ENCODE measurements at regions not wholly inside any gene's neighbourhood (a gene's known extent, or its start where the extent isn't known, plus 50 kb on each side); places are given as distances from the start of the nearest gene placed in this dataset.

- Histone ChIP-seq H3K27ac (ENCODE audit: low read depth, low read length) (no peak overlapping the region), H3K4me3 (ENCODE audit: low read depth in 1 of 2, low read length in 2 of 2) (no peak overlapping the region), H3K9ac (ENCODE audit: low read depth in 1 of 2, low read length in 2 of 2) (no peak overlapping the region), H3K36me3 (ENCODE audit: control insufficient read depth in 1 of 2, insufficient read depth in 2 of 2, low read length in 2 of 2) (no peaks in the 10 kb centered on the region), H3K4me1 (ENCODE audit: control insufficient read depth in 1 of 2, insufficient read depth in 2 of 2, low read length in 2 of 2) (no peaks in the 10 kb centered on the region), H3K27me3 (ENCODE audit: control insufficient read depth in 1 of 2, insufficient read depth in 2 of 2, low read length in 2 of 2) (no peaks in the 10 kb centered on the region), H3K9me3 (ENCODE audit: control insufficient read depth in 1 of 2, low read length in 2 of 2) (no peaks in the 10 kb centered on the region)
These were observed 69.6 kb upstream of the CREB1 start for GRCh38 chr2:207459990-207460757.

- Histone ChIP-seq H3K9me3 (ENCODE audit: control insufficient read depth in 1 of 2, low read length in 2 of 2) (no peaks in the 10 kb centered on the region), H3K4me3 (ENCODE audit: low read depth in 1 of 2, low read length in 2 of 2) (no peak overlapping the region), H3K4me1 (ENCODE audit: control insufficient read depth in 1 of 2, insufficient read depth in 2 of 2, low read length in 2 of 2) (no peaks in the 10 kb centered on the region), H3K27ac (ENCODE audit: low read depth, low read length) (no peak overlapping the region), H3K27me3 (ENCODE audit: control insufficient read depth in 1 of 2, insufficient read depth in 2 of 2, low read length in 2 of 2) (no peaks in the 10 kb centered on the region), H3K9ac (ENCODE audit: low read depth in 1 of 2, low read length in 2 of 2) (no peak overlapping the region), H3K36me3 (ENCODE audit: control insufficient read depth in 1 of 2, insufficient read depth in 2 of 2, low read length in 2 of 2) (no peaks in the 10 kb centered on the region)
These were observed 66.3 kb upstream of the CREB1 start for GRCh38 chr2:207463433-207463832.

GRCh38 chr2:207464007-207464406, 65.8 kb upstream of the CREB1 start:
- H3K27ac ChIP-seq (ENCODE audit: low read depth, low read length), result no peak overlapping the region
- H3K4me3 ChIP-seq (ENCODE audit: low read depth in 1 of 2, low read length in 2 of 2), result no peak overlapping the region
- no peaks in the 10 kb centered on the region for H3K4me1 ChIP-seq (ENCODE audit: control insufficient read depth in 1 of 2, insufficient read depth in 2 of 2, low read length in 2 of 2)
- H3K36me3 ChIP-seq (ENCODE audit: control insufficient read depth in 1 of 2, insufficient read depth in 2 of 2, low read length in 2 of 2), result no peaks in the 10 kb centered on the region
- H3K9me3 ChIP-seq (ENCODE audit: control insufficient read depth in 1 of 2, low read length in 2 of 2), result no peaks in the 10 kb centered on the region
- no peak overlapping the region for H3K9ac ChIP-seq (ENCODE audit: low read depth in 1 of 2, low read length in 2 of 2)
- H3K27me3 ChIP-seq (ENCODE audit: control insufficient read depth in 1 of 2, insufficient read depth in 2 of 2, low read length in 2 of 2), result no peaks in the 10 kb centered on the region

GRCh38 chr2:207465894-207466293, 63.9 kb upstream of the CREB1 start:
- H3K27me3 ChIP-seq (ENCODE audit: control insufficient read depth in 1 of 2, insufficient read depth in 2 of 2, low read length in 2 of 2), result no peaks in the 10 kb centered on the region
- no peaks in the 10 kb centered on the region for H3K4me1 ChIP-seq (ENCODE audit: control insufficient read depth in 1 of 2, insufficient read depth in 2 of 2, low read length in 2 of 2)
- H3K9me3 ChIP-seq (ENCODE audit: control insufficient read depth in 1 of 2, low read length in 2 of 2), result no peaks in the 10 kb centered on the region
- no peaks in the 10 kb centered on the region for H3K36me3 ChIP-seq (ENCODE audit: control insufficient read depth in 1 of 2, insufficient read depth in 2 of 2, low read length in 2 of 2)
- no peak overlapping the region for H3K4me3 ChIP-seq (ENCODE audit: low read depth in 1 of 2, low read length in 2 of 2)
- H3K27ac ChIP-seq (ENCODE audit: low read depth, low read length), result no peak overlapping the region
- no peak overlapping the region for H3K9ac ChIP-seq (ENCODE audit: low read depth in 1 of 2, low read length in 2 of 2)

GRCh38 chr2:207467716-207468347, 61.9 kb upstream of the CREB1 start:
- no peak overlapping the region for H3K4me3 ChIP-seq (ENCODE audit: low read depth in 1 of 2, low read length in 2 of 2)
- no peak overlapping the region for H3K9ac ChIP-seq (ENCODE audit: low read depth in 1 of 2, low read length in 2 of 2)
- no peak overlapping the region for H3K27ac ChIP-seq (ENCODE audit: low read depth, low read length)
- H3K27me3 ChIP-seq (ENCODE audit: control insufficient read depth in 1 of 2, insufficient read depth in 2 of 2, low read length in 2 of 2), result no peaks in the 10 kb centered on the region
- H3K4me1 ChIP-seq (ENCODE audit: control insufficient read depth in 1 of 2, insufficient read depth in 2 of 2, low read length in 2 of 2), result no peaks in the 10 kb centered on the region
- no peaks in the 10 kb centered on the region for H3K36me3 ChIP-seq (ENCODE audit: control insufficient read depth in 1 of 2, insufficient read depth in 2 of 2, low read length in 2 of 2)
- no peaks in the 10 kb centered on the region for H3K9me3 ChIP-seq (ENCODE audit: control insufficient read depth in 1 of 2, low read length in 2 of 2)

GRCh38 chr2:207468488-207468887, 61.3 kb upstream of the CREB1 start:
- H3K36me3 ChIP-seq (ENCODE audit: control insufficient read depth in 1 of 2, insufficient read depth in 2 of 2, low read length in 2 of 2), result no peaks in the 10 kb centered on the region
- no peak overlapping the region for H3K27ac ChIP-seq (ENCODE audit: low read depth, low read length)
- H3K9ac ChIP-seq (ENCODE audit: low read depth in 1 of 2, low read length in 2 of 2), result no peak overlapping the region
- no peaks in the 10 kb centered on the region for H3K9me3 ChIP-seq (ENCODE audit: control insufficient read depth in 1 of 2, low read length in 2 of 2)
- no peaks in the 10 kb centered on the region for H3K4me1 ChIP-seq (ENCODE audit: control insufficient read depth in 1 of 2, insufficient read depth in 2 of 2, low read length in 2 of 2)
- no peak overlapping the region for H3K4me3 ChIP-seq (ENCODE audit: low read depth in 1 of 2, low read length in 2 of 2)
- no peaks in the 10 kb centered on the region for H3K27me3 ChIP-seq (ENCODE audit: control insufficient read depth in 1 of 2, insufficient read depth in 2 of 2, low read length in 2 of 2)

GRCh38 chr2:207469451-207469850, 60.3 kb upstream of the CREB1 start:
- Histone ChIP-seq H3K4me1 (ENCODE audit: control insufficient read depth in 1 of 2, insufficient read depth in 2 of 2, low read length in 2 of 2) (no peaks in the 10 kb centered on the region), H3K36me3 (ENCODE audit: control insufficient read depth in 1 of 2, insufficient read depth in 2 of 2, low read length in 2 of 2) (no peaks in the 10 kb centered on the region), H3K4me3 (ENCODE audit: low read depth in 1 of 2, low read length in 2 of 2) (no peak overlapping the region), H3K9me3 (ENCODE audit: control insufficient read depth in 1 of 2, low read length in 2 of 2) (no peaks in the 10 kb centered on the region), H3K27ac (ENCODE audit: low read depth, low read length) (no peak overlapping the region), H3K9ac (ENCODE audit: low read depth in 1 of 2, low read length in 2 of 2) (no peak overlapping the region), H3K27me3 (ENCODE audit: control insufficient read depth in 1 of 2, insufficient read depth in 2 of 2, low read length in 2 of 2) (no peaks in the 10 kb centered on the region)

GRCh38 chr2:207469943-207470729, 59.6 kb upstream of the CREB1 start:
- Histone ChIP-seq H3K9me3 (ENCODE audit: control insufficient read depth in 1 of 2, low read length in 2 of 2) (no peaks in the 10 kb centered on the region), H3K27me3 (ENCODE audit: control insufficient read depth in 1 of 2, insufficient read depth in 2 of 2, low read length in 2 of 2) (no peaks in the 10 kb centered on the region), H3K4me1 (ENCODE audit: control insufficient read depth in 1 of 2, insufficient read depth in 2 of 2, low read length in 2 of 2) (no peaks in the 10 kb centered on the region), H3K36me3 (ENCODE audit: control insufficient read depth in 1 of 2, insufficient read depth in 2 of 2, low read length in 2 of 2) (no peaks in the 10 kb centered on the region), H3K9ac (ENCODE audit: low read depth in 1 of 2, low read length in 2 of 2) (no peak overlapping the region), H3K4me3 (ENCODE audit: low read depth in 1 of 2, low read length in 2 of 2) (no peak overlapping the region), H3K27ac (ENCODE audit: low read depth, low read length) (no peak overlapping the region)

- no peaks in the 10 kb centered on the region for H3K4me1 ChIP-seq (ENCODE audit: control insufficient read depth in 1 of 2, insufficient read depth in 2 of 2, low read length in 2 of 2)
- H3K27me3 ChIP-seq (ENCODE audit: control insufficient read depth in 1 of 2, insufficient read depth in 2 of 2, low read length in 2 of 2), result no peaks in the 10 kb centered on the region
- H3K4me3 ChIP-seq (ENCODE audit: low read depth in 1 of 2, low read length in 2 of 2), result no peak overlapping the region
- no peak overlapping the region for H3K9ac ChIP-seq (ENCODE audit: low read depth in 1 of 2, low read length in 2 of 2)
- H3K9me3 ChIP-seq (ENCODE audit: control insufficient read depth in 1 of 2, low read length in 2 of 2), result no peaks in the 10 kb centered on the region
- H3K36me3 ChIP-seq (ENCODE audit: control insufficient read depth in 1 of 2, insufficient read depth in 2 of 2, low read length in 2 of 2), result no peaks in the 10 kb centered on the region
- H3K27ac ChIP-seq (ENCODE audit: low read depth, low read length), result no peak overlapping the region
These were observed 58.5 kb upstream of the CREB1 start for GRCh38 chr2:207471261-207471660.

GRCh38 chr2:207472343-207473048, 57.3 kb upstream of the CREB1 start:
- Histone ChIP-seq H3K27me3 (ENCODE audit: control insufficient read depth in 1 of 2, insufficient read depth in 2 of 2, low read length in 2 of 2) (no peaks in the 10 kb centered on the region), H3K36me3 (ENCODE audit: control insufficient read depth in 1 of 2, insufficient read depth in 2 of 2, low read length in 2 of 2) (no peaks in the 10 kb centered on the region), H3K9ac (ENCODE audit: low read depth in 1 of 2, low read length in 2 of 2) (no peak overlapping the region), H3K4me1 (ENCODE audit: control insufficient read depth in 1 of 2, insufficient read depth in 2 of 2, low read length in 2 of 2) (no peaks in the 10 kb centered on the region), H3K27ac (ENCODE audit: low read depth, low read length) (no peak overlapping the region), H3K9me3 (ENCODE audit: control insufficient read depth in 1 of 2, low read length in 2 of 2) (no peaks in the 10 kb centered on the region), H3K4me3 (ENCODE audit: low read depth in 1 of 2, low read length in 2 of 2) (no peak overlapping the region)

Data from duodenal mucosa (tissue), 2 donors.